GM19452 (cell line): ENCODE measurements at regions not wholly inside any gene's neighbourhood (a gene's known extent, or its start where the extent isn't known, plus 50 kb on each side); places are given as distances from the start of the nearest gene placed in this dataset.

Experiments
- ATAC-seq: cut with Tn5 transposase; IDR thresholded peaks from one replicate; pipeline ENCODE4 v1.9.1; 2021; ENCODE audit not compliant: unreplicated experiment

GRCh38 chr10:10617686-10618085 lies 400.0 kb upstream of the CELF2 start:
- no peak for ATAC-seq

GRCh38 chr10:10618139-10618538 lies 399.5 kb upstream of the CELF2 start:
- ATAC-seq = no peak

GRCh38 chr10:10623958-10624566 lies 393.6 kb upstream of the CELF2 start:
- ATAC-seq = no peak

- ATAC-seq = no peak
Measured at GRCh38 chr10:10624567-10624962, 393.1 kb upstream of the CELF2 start.

- ATAC-seq = no peak
Measured at GRCh38 chr10:10625491-10625890, 392.2 kb upstream of the CELF2 start.

- no peak for ATAC-seq
Measured at GRCh38 chr10:10626734-10627133, 390.9 kb upstream of the CELF2 start.

GRCh38 chr10:10627414-10627813 lies 390.3 kb upstream of the CELF2 start:
- ATAC-seq = no peak

GRCh38 chr10:10629512-10629911 lies 388.2 kb upstream of the CELF2 start:
- ATAC-seq = no peak

- no peak for ATAC-seq
Measured at GRCh38 chr10:10630281-10630680, 387.4 kb upstream of the CELF2 start.

- ATAC-seq = no peak
Measured at GRCh38 chr10:10630782-10631181, 386.9 kb upstream of the CELF2 start.

GRCh38 chr10:10642189-10642588 lies 375.5 kb upstream of the CELF2 start:
- no peak for ATAC-seq

GRCh38 chr10:10642751-10643150 lies 374.9 kb upstream of the CELF2 start:
- no peak for ATAC-seq

- ATAC-seq = no peak
Measured at GRCh38 chr10:10644008-10644646, 373.5 kb upstream of the CELF2 start.

GRCh38 chr10:10644676-10645385 lies 372.8 kb upstream of the CELF2 start:
- no peak for ATAC-seq

- no peak for ATAC-seq
Measured at GRCh38 chr10:10647331-10647730, 370.3 kb upstream of the CELF2 start.

- ATAC-seq = no peak
Measured at GRCh38 chr10:10657139-10657760, 360.4 kb upstream of the CELF2 start.

- no peak for ATAC-seq
Measured at GRCh38 chr10:10658172-10658785, 359.4 kb upstream of the CELF2 start.

GRCh38 chr10:10660054-10660453 lies 357.6 kb upstream of the CELF2 start:
- no peak for ATAC-seq

GRCh38 chr10:10661176-10661575 lies 356.5 kb upstream of the CELF2 start:
- ATAC-seq = no peak

- ATAC-seq = no peak
Measured at GRCh38 chr10:10662716-10663408, 354.8 kb upstream of the CELF2 start.

GRCh38 chr10:10663622-10664021 lies 354.1 kb upstream of the CELF2 start:
- ATAC-seq = no peak
